IMR-90 (cell line): ENCODE measurements at regions not wholly inside any gene's neighbourhood (a gene's known extent, or its start where the extent isn't known, plus 50 kb on each side); places are given as distances from the start of the nearest gene placed in this dataset.

Experiments used
- ATAC-seq: fragments of 200-7000 bp; cut with Tn5 transposase; 2 replicates; pipeline ENCODE4 v1.9.1; 2020; ENCODE audit warnings: low read depth, mild to moderate bottlenecking, moderate library complexity
- BruUV-seq: library from RNA; stranded (reverse); fragments of 400-500 nt; replicated peaks from 2 replicates; lab custom pipeline; 2021; lab: Mats Ljungman, UMichigan
- CTCF ChIA-PET: fragments of 300-600 bp; formaldehyde crosslinking; extraction: SDS; loops from one replicate; lab custom pipeline; 2021; ENCODE audit warnings: antibody characterized with exemption; lab: Yijun Ruan, JAX
- POLR2A ChIA-PET: fragments of 300-600 bp; sonication (Branson Sonifier 250); formaldehyde crosslinking; loops from one replicate; lab custom pipeline; 2022; ENCODE audit warnings: antibody characterized with exemption; ENCODE audit not compliant: unreplicated experiment; lab: Charles Lee
- DNase-seq: peaks from one replicate; pipeline ENCODE4 v3.0.0; 2013
- H2AFZ ChIP-seq: replicated peaks from 2 replicates; pipeline ENCODE3; 2013; ENCODE audit warnings: low read length, mild to moderate bottlenecking; ENCODE audit not compliant: poor library complexity
- H2AK5ac ChIP-seq: 2 replicates; pipeline ENCODE4 v1.6.1; 2013; ENCODE audit warnings: low read depth, low read length, inconsistent platforms
- H2AK9ac ChIP-seq: replicated peaks from 2 replicates; pipeline ENCODE3; 2013; ENCODE audit warnings: mild to moderate bottlenecking, low read depth, low read length, moderate library complexity; ENCODE audit not compliant: poor library complexity
- H2BK120ac ChIP-seq: 2 replicates; pipeline ENCODE4 v1.6.1; 2013; ENCODE audit warnings: low read depth, low read length, inconsistent platforms
- H2BK15ac ChIP-seq: 3 replicates; pipeline ENCODE4 v1.6.1; 2013; ENCODE audit warnings: low read depth, low read length, inconsistent platforms
- H2BK20ac ChIP-seq: 2 replicates; pipeline ENCODE4 v1.6.1; 2013; ENCODE audit warnings: low read depth, mild to moderate bottlenecking, inconsistent platforms, low read length, moderate library complexity
- H2BK5ac ChIP-seq: 2 replicates; pipeline ENCODE4 v1.6.1; 2013; ENCODE audit warnings: mild to moderate bottlenecking, low read depth, low read length, inconsistent platforms; ENCODE audit not compliant: poor library complexity, severe bottlenecking
- H3K14ac ChIP-seq: replicated peaks from 2 replicates; pipeline ENCODE4 v1.6.1; 2013; ENCODE audit warnings: low read depth, low read length, inconsistent platforms
- H3K18ac ChIP-seq: 2 replicates; pipeline ENCODE4 v1.6.1; 2013; ENCODE audit warnings: low read depth, low read length, control low read depth
- H3K23ac ChIP-seq: 2 replicates; pipeline ENCODE4 v1.6.1; 2013; ENCODE audit warnings: low read depth, low read length, inconsistent platforms
- H3K27ac ChIP-seq: 2 replicates; pipeline ENCODE4 v1.5.1; 2013; ENCODE audit warnings: mild to moderate bottlenecking, control low read depth, low read length; ENCODE audit not compliant: insufficient read depth
- H3K27me3 ChIP-seq: 2 replicates; pipeline ENCODE4 v1.6.1; 2013; ENCODE audit warnings: low read length; ENCODE audit not compliant: control insufficient read depth, insufficient read depth
- H3K36me3 ChIP-seq: 2 replicates; pipeline ENCODE4 v1.6.1; 2013; ENCODE audit warnings: low read length, mixed read lengths; ENCODE audit not compliant: control insufficient read depth, insufficient read depth
- H3K4ac ChIP-seq: 2 replicates; pipeline ENCODE4 v1.6.1; 2013; ENCODE audit warnings: low read depth, low read length, inconsistent platforms
- H3K4me1 ChIP-seq: 2 replicates; pipeline ENCODE4 v1.6.1; 2013; ENCODE audit warnings: low read length, mixed read lengths; ENCODE audit not compliant: control insufficient read depth, insufficient read depth
- H3K4me2 ChIP-seq: 2 replicates; pipeline ENCODE4 v1.6.1; 2013; ENCODE audit warnings: low read depth, mild to moderate bottlenecking, control low read depth, low read length, moderate library complexity
- H3K4me3 ChIP-seq: 2 replicates; pipeline ENCODE4 v1.5.1; 2013; ENCODE audit warnings: low read depth, mild to moderate bottlenecking, control low read depth, low read length, moderate library complexity; ENCODE audit not compliant: insufficient read depth
- H3K56ac ChIP-seq: 2 replicates; pipeline ENCODE4 v1.6.1; 2013; ENCODE audit warnings: low read length, inconsistent platforms; ENCODE audit not compliant: insufficient read depth; ENCODE audit errors: extremely low read depth
- H3K79me1 ChIP-seq, 2 experiments: 2 replicates each; pipeline ENCODE4 v1.6.1; 2013; ENCODE audit warnings: low read length in 2 of 2, inconsistent platforms in 1 of 2, low read depth in 1 of 2
- H3K9ac ChIP-seq: 2 replicates; pipeline ENCODE4 v1.6.1; 2013; ENCODE audit warnings: low read depth, low read length, control low read depth
- H3K9me1 ChIP-seq: 2 replicates; pipeline ENCODE4 v1.6.1; 2013; ENCODE audit warnings: low read length, inconsistent platforms; ENCODE audit not compliant: insufficient read depth
- H3K9me3 ChIP-seq: 2 replicates; pipeline ENCODE4 v1.6.1; 2013; ENCODE audit warnings: low read length; ENCODE audit not compliant: control insufficient read depth, insufficient read depth
- H4K20me1 ChIP-seq: 2 replicates; pipeline ENCODE4 v1.6.1; 2013; ENCODE audit warnings: low read length, inconsistent platforms; ENCODE audit not compliant: insufficient read depth
- H4K5ac ChIP-seq: 2 replicates; pipeline ENCODE4 v1.6.1; 2013; ENCODE audit warnings: mild to moderate bottlenecking, low read depth, low read length, control low read depth
- H4K8ac ChIP-seq, 2 experiments: 2 replicates each; pipeline ENCODE4 v1.6.1; 2013; ENCODE audit warnings: low read depth in 2 of 2, low read length in 2 of 2, control low read depth in 1 of 2, inconsistent platforms in 1 of 2
- H4K91ac ChIP-seq: 2 replicates; pipeline ENCODE4 v1.6.1; 2013; ENCODE audit warnings: low read depth, low read length, inconsistent platforms; ENCODE audit not compliant: insufficient read depth
- CEBPB ChIP-seq: IDR thresholded peaks from 2 replicates; pipeline ENCODE4 v1.6.1; 2012; ENCODE audit warnings: low read depth, low read length, improper control_type of control experiment
- dilution Hi-C: fragments of 300-500 bp; cut with HindIII; formaldehyde crosslinking; loops from one replicate; pipeline ENCODE4 v1.14.3; 2018; ENCODE audit warnings: low sequenced_read_pairs; ENCODE audit not compliant: unreplicated experiment
- in situ Hi-C: fragments of 300-500 bp; cut with MboI; formaldehyde crosslinking; loops from 3 replicates; pipeline ENCODE4 v1.14.3; 2019; ENCODE audit warnings: low sequenced_read_pairs, inconsistent platforms, mixed read lengths
- intact Hi-C: fragments of 100-400 bp; cut with micrococcal nuclease; formaldehyde crosslinking; loops from 2 replicates; pipeline ENCODE4 v1.10.0; 2022
- TF ChIP-seq, protein P1 (sequence below): conservative IDR thresholded peaks from 2 replicates; pipeline ENCODE4 v1.5.1; 2012; ENCODE audit warnings: mild to moderate bottlenecking, low read depth, low read length, improper control_type of control experiment

DNA sequence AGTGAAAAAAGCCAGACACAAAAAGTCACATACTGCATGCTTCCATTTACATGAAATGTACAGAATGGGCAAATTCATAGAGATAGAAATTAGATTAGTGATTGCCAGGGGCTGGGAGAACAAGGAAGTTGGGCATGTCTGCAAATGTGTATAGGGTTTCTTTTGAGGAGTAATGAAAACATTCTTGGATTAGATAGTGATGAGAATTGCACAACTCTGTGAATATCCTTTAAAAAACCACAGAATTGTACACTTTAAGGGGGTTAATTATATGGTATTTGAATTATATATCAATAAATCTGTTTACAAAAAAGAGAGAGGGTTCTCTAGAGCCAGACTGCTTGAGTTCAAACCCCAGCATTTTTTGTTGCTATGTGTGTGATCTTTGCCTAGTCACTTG is 188.1 kb downstream of the CDC5L start:
- H3K27ac ChIP-seq, result no peak overlapping the region
- H3K4me3 ChIP-seq, result no peak overlapping the region
- intact Hi-C loops, result no loop called here
- H3K56ac ChIP-seq, result no peak overlapping the region
- no peaks in the 10 kb centered on the region; the same call in 1 of the 2 replicates for H3K9me1 ChIP-seq
- dilution Hi-C loops, result no loop called here
- DNase-seq (no peak), ATAC-seq (peak; percentile 53)
- H2BK15ac ChIP-seq, result no peak overlapping the region
- H3K4ac ChIP-seq, result no peak overlapping the region
- peaks cover 22% of the 10 kb centered on the region for H3K27me3 ChIP-seq
- no peak overlapping the region for H2BK20ac ChIP-seq
- no peak overlapping the region for H2AK5ac ChIP-seq
- no peaks in the 10 kb centered on the region for H4K20me1 ChIP-seq
- no peak overlapping the region for H3K9ac ChIP-seq
- H4K8ac ChIP-seq, result no peak overlapping the region
- POLR2A ChIA-PET, result no interaction called here
- no peak overlapping the region for H2BK5ac ChIP-seq
- H3K4me1 ChIP-seq, result peaks cover 3% of the 10 kb centered on the region; the same call in 1 of the 2 replicates
- H3K18ac ChIP-seq, result no peak overlapping the region
- H3K23ac ChIP-seq, result no peak overlapping the region
- no peaks in the 10 kb centered on the region for H3K36me3 ChIP-seq
- no peak overlapping the region for H4K5ac ChIP-seq
- H3K14ac ChIP-seq, result no peak overlapping the region
- H2AFZ ChIP-seq, result no peak overlapping the region
- TF ChIP-seq, protein P1, sequence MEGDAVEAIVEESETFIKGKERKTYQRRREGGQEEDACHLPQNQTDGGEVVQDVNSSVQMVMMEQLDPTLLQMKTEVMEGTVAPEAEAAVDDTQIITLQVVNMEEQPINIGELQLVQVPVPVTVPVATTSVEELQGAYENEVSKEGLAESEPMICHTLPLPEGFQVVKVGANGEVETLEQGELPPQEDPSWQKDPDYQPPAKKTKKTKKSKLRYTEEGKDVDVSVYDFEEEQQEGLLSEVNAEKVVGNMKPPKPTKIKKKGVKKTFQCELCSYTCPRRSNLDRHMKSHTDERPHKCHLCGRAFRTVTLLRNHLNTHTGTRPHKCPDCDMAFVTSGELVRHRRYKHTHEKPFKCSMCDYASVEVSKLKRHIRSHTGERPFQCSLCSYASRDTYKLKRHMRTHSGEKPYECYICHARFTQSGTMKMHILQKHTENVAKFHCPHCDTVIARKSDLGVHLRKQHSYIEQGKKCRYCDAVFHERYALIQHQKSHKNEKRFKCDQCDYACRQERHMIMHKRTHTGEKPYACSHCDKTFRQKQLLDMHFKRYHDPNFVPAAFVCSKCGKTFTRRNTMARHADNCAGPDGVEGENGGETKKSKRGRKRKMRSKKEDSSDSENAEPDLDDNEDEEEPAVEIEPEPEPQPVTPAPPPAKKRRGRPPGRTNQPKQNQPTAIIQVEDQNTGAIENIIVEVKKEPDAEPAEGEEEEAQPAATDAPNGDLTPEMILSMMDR, result no peak
- peak; percentile 73 for TF ChIP-seq CEBPB
- H3K79me1 ChIP-seq, result no peaks in the 10 kb centered on the region
- no peak overlapping the region for H2BK120ac ChIP-seq
- no peak overlapping the region for H3K4me2 ChIP-seq
- no TSS peak for BruUV-seq
- CTCF ChIA-PET, result no interaction called here
- H2AK9ac ChIP-seq, result no peak overlapping the region
- no peaks in the 10 kb centered on the region; the same call in 1 of the 2 replicates for H3K9me3 ChIP-seq
- H4K91ac ChIP-seq, result no peak overlapping the region
- in situ Hi-C loops, result no loop called here
